Right lobe of liver (tissue), 4 donors: ENCODE measurements at regions not wholly inside any gene's neighbourhood (a gene's known extent, or its start where the extent isn't known, plus 50 kb on each side); places are given as distances from the start of the nearest gene placed in this dataset.

Source experiments
- POLR2A ChIP-seq: fragments of 450-650 bp; IDR thresholded peaks from one replicate; pipeline ENCODE4 v1.6.1; 2017; ENCODE audit warnings: antibody characterized with exemption, mild to moderate bottlenecking
- TF ChIP-seq, protein P1 (sequence below), 4 donors: fragments of 200-600 bp in 3 of 4; fragments of 450-650 bp in 1 of 4; IDR thresholded peaks; one replicate each; pipeline versions ENCODE4 v1.5.1 to v1.8.0; 2016 to 2022; ENCODE audit warnings: antibody characterized with exemption in 4 of 4, mild to moderate bottlenecking in 2 of 4
- donor health status: DM: no; HTN: no; CAD: no.
- donor health status: DM: no; HTN: no; CAD: no.
- donor health status: DM: no; HTN: yes; CAD: no.

DNA sequence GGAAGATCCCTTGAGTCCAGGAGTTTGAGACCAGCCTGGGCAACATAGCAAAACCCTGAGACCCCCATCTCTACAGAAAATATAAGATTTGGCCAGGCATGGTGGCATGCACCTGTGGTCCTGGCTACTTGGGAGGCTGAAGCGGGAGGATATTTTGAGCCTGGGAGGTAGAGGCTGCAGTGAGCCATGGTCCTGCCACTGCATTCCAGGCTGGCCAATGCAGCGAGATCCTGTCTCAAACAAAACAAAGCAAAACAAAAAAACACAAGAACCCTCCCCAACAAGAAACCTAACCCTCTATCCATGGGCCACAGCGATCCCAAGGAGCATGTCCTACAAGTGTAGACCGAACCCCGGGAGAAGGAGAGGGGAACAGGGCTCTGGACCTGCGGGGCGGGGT lies 133.3 kb downstream of the MGAT5B start:
- TF ChIP-seq, protein P1, sequence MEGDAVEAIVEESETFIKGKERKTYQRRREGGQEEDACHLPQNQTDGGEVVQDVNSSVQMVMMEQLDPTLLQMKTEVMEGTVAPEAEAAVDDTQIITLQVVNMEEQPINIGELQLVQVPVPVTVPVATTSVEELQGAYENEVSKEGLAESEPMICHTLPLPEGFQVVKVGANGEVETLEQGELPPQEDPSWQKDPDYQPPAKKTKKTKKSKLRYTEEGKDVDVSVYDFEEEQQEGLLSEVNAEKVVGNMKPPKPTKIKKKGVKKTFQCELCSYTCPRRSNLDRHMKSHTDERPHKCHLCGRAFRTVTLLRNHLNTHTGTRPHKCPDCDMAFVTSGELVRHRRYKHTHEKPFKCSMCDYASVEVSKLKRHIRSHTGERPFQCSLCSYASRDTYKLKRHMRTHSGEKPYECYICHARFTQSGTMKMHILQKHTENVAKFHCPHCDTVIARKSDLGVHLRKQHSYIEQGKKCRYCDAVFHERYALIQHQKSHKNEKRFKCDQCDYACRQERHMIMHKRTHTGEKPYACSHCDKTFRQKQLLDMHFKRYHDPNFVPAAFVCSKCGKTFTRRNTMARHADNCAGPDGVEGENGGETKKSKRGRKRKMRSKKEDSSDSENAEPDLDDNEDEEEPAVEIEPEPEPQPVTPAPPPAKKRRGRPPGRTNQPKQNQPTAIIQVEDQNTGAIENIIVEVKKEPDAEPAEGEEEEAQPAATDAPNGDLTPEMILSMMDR (IDR thresholded peaks at IDR 0.05), result no peak
- no peak for TF ChIP-seq POLR2A
